Tibial artery (tissue), 4 donors: ENCODE measurements at regions not wholly inside any gene's neighbourhood (a gene's known extent, or its start where the extent isn't known, plus 50 kb on each side); places are given as distances from the start of the nearest gene placed in this dataset.

Experiments used
- DNase-seq, 2 donors: peaks; one replicate each; pipeline ENCODE4 v3.0.0-alpha.2; 2019
- H3K27ac ChIP-seq, 2 donors: fragments of 200-600 bp; sonication (generic) in 1 of 2; 1 replicate in 1 of 2; 2 replicates in 1 of 2; pipeline ENCODE4 v1.5.1; 2018 to 2019; ENCODE audit warnings: mild to moderate bottlenecking in 1 of 2
- H3K27me3 ChIP-seq, 2 donors: fragments of 200-600 bp; sonication (generic) in 1 of 2; one replicate each; pipeline versions ENCODE4 v1.5.1 to v1.6.0; 2016 to 2019
- H3K36me3 ChIP-seq, 3 donors: fragments of 200-600 bp; sonication (generic) in 2 of 3; one replicate each; pipeline ENCODE4 v1.5.1; 2016 to 2019; ENCODE audit warnings: mild to moderate bottlenecking in 2 of 3
- H3K4me1 ChIP-seq, 4 donors: fragments of 200-600 bp; sonication (generic) in 2 of 4; 1 replicate in 3 of 4; 2 replicates in 1 of 4; pipeline ENCODE4 v1.5.1; 2016 to 2019
- H3K4me3 ChIP-seq, 2 donors: fragments of 200-600 bp; sonication (generic) in 1 of 2; 1 replicate in 1 of 2; 2 replicates in 1 of 2; pipeline ENCODE4 v1.5.1; 2018 to 2019; ENCODE audit warnings: mild to moderate bottlenecking in 2 of 2
- H3K9me3 ChIP-seq, 3 donors: fragments of 200-600 bp; sonication (generic) in 1 of 3; one replicate each; pipeline ENCODE4 v1.5.1; 2016 to 2019
- CTCF ChIP-seq, 2 experiments: fragments of 200-600 bp in 1 of 2; fragments of 450-650 bp in 1 of 2; IDR thresholded peaks; one replicate each; pipeline ENCODE4 v1.5.1; 2017 to 2019; ENCODE audit warnings: antibody characterized with exemption in 2 of 2, mild to moderate bottlenecking in 1 of 2, moderate library complexity in 1 of 2
- intact Hi-C: fragments of 100-400 bp; cut with DNase I; formaldehyde crosslinking; loops from one replicate; pipeline ENCODE4 v1.15.0; 2023; ENCODE audit warnings: low total_unique reads

GRCh38 chr14:54294802-54295201, 102.0 kb upstream of the CDKN3 start:
- intact Hi-C loops = no loop called here
- H3K27me3 ChIP-seq = no peaks in the 10 kb centered on the region
- DNase-seq = no peak
- H3K4me3 ChIP-seq = no peak overlapping the region
- no peaks in the 10 kb centered on the region for H3K9me3 ChIP-seq
- H3K36me3 ChIP-seq = no peaks in the 10 kb centered on the region
- no peaks in the 10 kb centered on the region for H3K4me1 ChIP-seq
- no peak overlapping the region for H3K27ac ChIP-seq
- no peak for TF ChIP-seq CTCF (IDR thresholded peaks at IDR 0.05)

- no peak for TF ChIP-seq CTCF (IDR thresholded peaks at IDR 0.05)
- Histone ChIP-seq H3K4me3 (no peak overlapping the region), H3K27ac (no peak overlapping the region), H3K36me3 (no peaks in the 10 kb centered on the region), H3K4me1 (no peaks in the 10 kb centered on the region), H3K9me3 (no peaks in the 10 kb centered on the region), H3K27me3 (no peaks in the 10 kb centered on the region)
- intact Hi-C loops = no loop called here
- no peak for DNase-seq
These were observed 97.1 kb upstream of the CDKN3 start for GRCh38 chr14:54299410-54300363.

GRCh38 chr14:54300881-54301280, 95.9 kb upstream of the CDKN3 start:
- no peak overlapping the region for H3K4me3 ChIP-seq
- no peaks in the 10 kb centered on the region for H3K36me3 ChIP-seq
- no peaks in the 10 kb centered on the region for H3K27me3 ChIP-seq
- no peak overlapping the region for H3K27ac ChIP-seq
- no peaks in the 10 kb centered on the region for H3K9me3 ChIP-seq
- TF ChIP-seq CTCF (IDR thresholded peaks at IDR 0.05) = no peak
- no peaks in the 10 kb centered on the region for H3K4me1 ChIP-seq
- intact Hi-C loops = no loop called here
- DNase-seq = no peak

- Histone ChIP-seq H3K36me3 (no peaks in the 10 kb centered on the region), H3K27me3 (no peaks in the 10 kb centered on the region), H3K27ac (no peak overlapping the region), H3K4me1 (no peaks in the 10 kb centered on the region), H3K9me3 (no peaks in the 10 kb centered on the region), H3K4me3 (no peak overlapping the region)
- no peak for DNase-seq
- TF ChIP-seq CTCF (IDR thresholded peaks at IDR 0.05) = no peak
- intact Hi-C loops = no loop called here
These were observed 95.4 kb upstream of the CDKN3 start for GRCh38 chr14:54301359-54301758.

- no peak for TF ChIP-seq CTCF (IDR thresholded peaks at IDR 0.05)
- H3K27ac ChIP-seq = no peak overlapping the region
These were observed 90.0 kb upstream of the CDKN3 start for GRCh38 chr14:54306806-54307205.

More at GRCh38 chr14:54306806-54307205, 90.0 kb upstream of the CDKN3 start:
- intact Hi-C loops = no loop called here
- DNase-seq = no peak
- Histone ChIP-seq H3K4me1 (no peaks in the 10 kb centered on the region), H3K9me3 (no peaks in the 10 kb centered on the region), H3K27me3 (no peaks in the 10 kb centered on the region), H3K4me3 (no peak overlapping the region), H3K36me3 (no peaks in the 10 kb centered on the region)
